Subcutaneous abdominal adipose tissue (tissue), 5 donors: ENCODE measurements at regions not wholly inside any gene's neighbourhood (a gene's known extent, or its start where the extent isn't known, plus 50 kb on each side); places are given as distances from the start of the nearest gene placed in this dataset.
"Not testable (repeated sequence)": the region's sequence is repeated elsewhere in the genome, so short reads cannot be mapped to it uniquely, and the experiment has no call there.

Experiments used
- H3K27ac ChIP-seq: one replicate; pipeline ENCODE4 v1.7.0; 2013; ENCODE audit warnings: low read depth, mild to moderate bottlenecking, inconsistent platforms, low read length, moderate library complexity
- H3K27me3 ChIP-seq, 5 donors: one replicate each; pipeline ENCODE4 v1.7.0; 2013; ENCODE audit warnings: low read length in 5 of 5, inconsistent platforms in 1 of 5; ENCODE audit not compliant: control insufficient read depth in 5 of 5, insufficient read depth in 4 of 5
- H3K36me3 ChIP-seq, 5 donors: one replicate each; pipeline ENCODE4 v1.7.0; 2013; ENCODE audit warnings: low read length in 5 of 5; ENCODE audit not compliant: control insufficient read depth in 5 of 5, insufficient read depth in 5 of 5
- H3K4me1 ChIP-seq, 5 donors: one replicate each; pipeline ENCODE4 v1.7.0; 2013; ENCODE audit warnings: low read length in 5 of 5, mild to moderate bottlenecking in 3 of 5, moderate library complexity in 1 of 5; ENCODE audit not compliant: control insufficient read depth in 5 of 5, insufficient read depth in 5 of 5
- H3K4me3 ChIP-seq, 5 donors: one replicate each; pipeline ENCODE4 v1.7.0; 2013; ENCODE audit warnings: low read length in 5 of 5, low read depth in 1 of 5
- H3K9ac ChIP-seq, 5 donors: one replicate each; pipeline ENCODE4 v1.7.0; 2013; ENCODE audit warnings: low read length in 5 of 5, mild to moderate bottlenecking in 4 of 5, moderate library complexity in 3 of 5
- H3K9me3 ChIP-seq, 5 donors: one replicate each; pipeline ENCODE4 v1.7.0; 2013; ENCODE audit warnings: low read length in 5 of 5; ENCODE audit not compliant: control insufficient read depth in 5 of 5
- donor health status: healthy.
- donor health status: healthy.
- donor health status: healthy.
- donor health status: healthy.
- donor health status: healthy.

DNA sequence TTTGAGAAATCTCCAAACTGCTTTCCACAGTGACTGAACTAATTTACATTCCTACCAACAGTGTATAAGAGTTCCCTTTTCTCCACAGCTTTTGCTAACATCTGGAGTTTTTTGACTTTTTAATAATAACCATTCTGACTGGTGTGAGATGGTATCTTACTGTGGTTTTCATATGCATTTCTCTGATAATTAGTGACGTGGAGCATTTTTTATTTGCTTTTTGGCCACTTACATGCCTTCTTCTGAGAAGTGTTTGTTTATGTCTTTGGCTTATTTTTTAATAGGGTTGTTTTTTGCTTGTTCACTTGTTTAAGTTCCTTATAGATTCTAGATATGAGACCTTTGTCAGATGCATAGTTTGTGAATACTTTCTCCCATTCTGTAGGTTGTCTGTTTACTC lies 108.5 kb upstream of the LIPC start:
- not testable (repeated sequence) for H3K27ac ChIP-seq, H3K9ac ChIP-seq, H3K4me3 ChIP-seq, H3K9me3 ChIP-seq, H3K27me3 ChIP-seq, H3K36me3 ChIP-seq, H3K4me1 ChIP-seq

DNA sequence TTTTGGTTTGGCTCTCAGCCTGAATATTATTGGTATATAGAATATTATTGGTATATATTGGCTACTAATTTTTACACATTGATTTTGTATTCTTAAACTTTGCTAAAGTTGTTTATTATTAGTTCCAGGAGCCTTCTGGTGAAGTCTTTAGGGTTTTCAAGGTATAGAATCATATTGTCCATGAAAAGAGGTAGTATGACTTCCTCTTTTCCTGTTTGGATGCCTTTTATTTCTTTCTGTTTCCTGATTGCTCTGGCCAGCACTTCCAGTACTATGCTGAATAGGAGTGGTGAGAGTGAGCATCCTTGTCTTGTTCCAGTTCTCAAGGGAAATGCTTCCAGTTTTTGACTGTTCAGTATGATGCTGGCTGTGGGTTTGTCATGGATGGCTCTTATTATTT lies 107.3 kb upstream of the LIPC start:
- Histone ChIP-seq H3K27ac (no peak overlapping the region), H3K4me3 (no peak overlapping the region), H3K27me3 (no peaks in the 10 kb centered on the region), H3K9ac (no peak overlapping the region), H3K36me3 (no peaks in the 10 kb centered on the region), H3K9me3 (peaks cover 0 to 7% (median 0%) of the 10 kb centered on the region in 5 donors), H3K4me1 (peaks cover 0 to 1% (median 0%) of the 10 kb centered on the region in 5 donors)

DNA sequence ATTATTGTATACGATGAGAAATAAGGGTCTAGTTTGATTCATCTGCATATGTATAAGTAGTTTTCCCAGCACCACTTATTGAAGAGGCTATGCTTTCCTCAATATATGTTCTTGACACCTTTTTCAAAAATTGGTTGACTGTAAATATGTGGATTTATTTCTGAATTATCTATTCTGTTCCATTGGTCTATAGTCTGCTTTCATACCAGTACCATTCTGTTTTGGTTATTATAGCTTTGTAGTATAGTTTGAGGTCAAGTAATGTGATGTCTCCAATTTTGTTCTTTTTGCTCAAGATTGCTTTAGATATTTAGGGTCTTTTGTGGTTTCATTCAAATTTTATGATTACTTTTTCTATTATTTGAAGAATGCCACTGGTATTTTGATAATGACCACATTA lies 103.8 kb upstream of the LIPC start:
- no peak overlapping the region for H3K27ac ChIP-seq
- H3K4me3 ChIP-seq: no peak overlapping the region
- H3K4me1 ChIP-seq: peaks cover 7 to 34% (median 32%) of the 10 kb centered on the region in 5 donors
- no peaks in the 10 kb centered on the region for H3K36me3 ChIP-seq
- no peak overlapping the region for H3K9ac ChIP-seq
- H3K9me3 ChIP-seq: peaks cover 0 to 4% (median 0%) of the 10 kb centered on the region in 5 donors
- H3K27me3 ChIP-seq: no peaks in the 10 kb centered on the region

DNA sequence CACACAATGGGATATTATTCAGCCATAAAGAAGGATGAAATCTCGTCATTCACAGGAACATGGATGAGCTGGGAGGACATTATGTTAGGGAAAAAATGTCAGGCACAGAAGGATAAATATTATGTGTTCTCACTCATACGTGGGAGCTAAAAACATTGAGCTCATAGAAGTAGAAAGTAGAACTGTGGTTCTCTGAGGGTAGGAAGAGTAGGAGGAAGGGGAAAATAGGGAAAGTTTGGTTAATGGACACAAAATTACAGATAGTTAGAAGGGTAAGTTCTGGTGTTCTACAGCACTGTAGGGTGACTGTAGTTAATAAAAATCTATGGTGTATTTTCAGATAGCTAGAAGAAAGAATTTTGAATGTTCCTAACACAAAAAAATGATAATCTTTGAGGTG lies 102.6 kb upstream of the LIPC start:
- Histone ChIP-seq H3K9me3 (peaks cover 0 to 4% (median 0%) of the 10 kb centered on the region in 5 donors), H3K27ac (no peak overlapping the region), H3K27me3 (no peaks in the 10 kb centered on the region), H3K4me3 (no peak overlapping the region), H3K36me3 (no peaks in the 10 kb centered on the region), H3K4me1 (peaks cover 7 to 41% (median 32%) of the 10 kb centered on the region in 5 donors), H3K9ac (no peak overlapping the region)

DNA sequence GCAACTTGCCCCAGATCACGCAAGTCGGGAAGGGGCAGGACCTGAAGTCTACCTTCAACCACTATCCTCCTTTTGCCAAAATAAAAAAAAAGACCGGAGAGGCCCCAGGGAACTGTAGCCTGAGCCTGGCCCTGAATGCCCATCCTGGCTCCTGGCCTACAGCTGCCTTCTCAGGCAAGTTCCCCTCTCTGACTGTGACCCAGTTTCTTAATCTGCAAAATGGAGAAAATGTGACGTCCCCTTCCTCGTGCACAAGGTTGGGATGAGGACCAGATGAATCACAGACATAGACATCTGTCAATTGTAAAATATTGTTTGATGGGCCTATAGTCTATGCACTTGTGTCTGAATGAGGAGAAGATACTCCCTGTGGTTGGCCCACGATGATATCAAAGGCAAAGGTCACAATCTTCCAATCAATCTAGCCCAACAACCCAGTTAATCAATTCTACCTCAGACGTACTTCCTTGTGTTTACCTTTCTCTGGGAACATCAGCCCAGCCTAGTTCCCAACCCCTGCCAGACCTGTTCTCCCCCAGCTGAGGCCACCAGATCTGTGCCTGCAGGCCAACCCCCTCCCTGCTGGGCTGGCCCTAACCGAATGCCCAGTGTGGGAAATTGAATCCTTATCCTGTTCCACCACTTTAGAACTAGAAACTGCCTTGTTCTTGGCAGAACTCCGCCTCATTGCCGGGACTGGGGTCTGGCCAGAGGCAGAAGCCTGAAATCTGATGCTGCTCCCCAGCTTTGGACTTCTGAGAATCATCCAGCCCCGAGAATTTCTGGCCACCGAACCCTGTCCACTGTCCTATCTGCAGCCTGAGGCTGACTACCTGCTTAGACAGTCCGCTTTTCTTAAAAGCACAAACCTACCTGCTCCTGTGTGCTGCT lies 101.8 kb upstream of the LIPC start:
- Histone ChIP-seq H3K9ac (no peak overlapping the region), H3K4me1 (peaks cover 7 to 41% (median 32%) of the 10 kb centered on the region in 5 donors), H3K27ac (no peak overlapping the region), H3K4me3 (no peak overlapping the region), H3K9me3 (peaks cover 0 to 9% (median 0%) of the 10 kb centered on the region in 5 donors), H3K36me3 (no peaks in the 10 kb centered on the region), H3K27me3 (no peaks in the 10 kb centered on the region)

DNA sequence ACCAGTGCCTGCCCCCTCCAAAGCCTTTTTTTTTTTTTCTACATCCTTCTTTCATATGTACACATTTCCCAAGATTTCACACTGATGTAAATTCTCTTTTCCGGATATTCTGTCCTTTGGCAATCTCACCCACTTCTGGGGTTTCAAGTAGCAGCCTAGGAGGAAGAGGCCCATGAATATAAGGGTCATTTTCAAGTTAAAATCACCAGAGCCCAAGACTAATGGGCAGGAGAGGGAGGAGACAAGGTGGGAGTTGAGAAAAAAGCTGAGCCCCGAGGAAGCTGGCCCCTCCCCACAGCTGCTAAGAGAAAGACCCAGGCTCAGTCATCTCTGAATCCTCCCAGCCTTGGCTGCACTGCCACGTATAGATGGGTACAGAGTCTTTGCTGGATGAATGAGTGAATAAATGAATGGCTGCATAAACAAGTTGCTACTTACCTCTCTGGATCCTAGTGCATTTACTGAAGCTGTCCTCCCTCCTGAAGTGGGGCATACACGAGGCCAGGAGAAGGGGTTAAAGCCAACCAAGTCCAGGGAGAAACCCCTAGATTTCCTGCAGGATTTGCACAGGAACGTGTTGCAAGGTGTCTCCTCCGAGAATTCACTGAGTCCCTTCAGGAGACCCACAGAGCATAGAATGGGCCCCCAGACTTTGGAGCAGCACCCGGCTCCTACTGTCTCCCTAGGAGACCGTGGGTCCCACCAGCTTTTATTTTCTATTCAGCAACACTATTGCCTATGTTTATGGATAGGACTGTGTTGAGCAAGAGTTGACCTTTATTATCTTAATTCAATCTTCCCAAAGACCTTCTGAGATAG lies 100.8 kb upstream of the LIPC start:
- Histone ChIP-seq H3K4me3 (no peak overlapping the region), H3K4me1 (peaks cover 7 to 41% (median 32%) of the 10 kb centered on the region in 5 donors), H3K9ac (peak overlapping the region in 1 of 5 donors; percentile 4), H3K27me3 (no peaks in the 10 kb centered on the region), H3K9me3 (peaks cover 0 to 10% (median 0%) of the 10 kb centered on the region in 5 donors), H3K36me3 (no peaks in the 10 kb centered on the region), H3K27ac (peak overlapping the region; percentile 50)

DNA sequence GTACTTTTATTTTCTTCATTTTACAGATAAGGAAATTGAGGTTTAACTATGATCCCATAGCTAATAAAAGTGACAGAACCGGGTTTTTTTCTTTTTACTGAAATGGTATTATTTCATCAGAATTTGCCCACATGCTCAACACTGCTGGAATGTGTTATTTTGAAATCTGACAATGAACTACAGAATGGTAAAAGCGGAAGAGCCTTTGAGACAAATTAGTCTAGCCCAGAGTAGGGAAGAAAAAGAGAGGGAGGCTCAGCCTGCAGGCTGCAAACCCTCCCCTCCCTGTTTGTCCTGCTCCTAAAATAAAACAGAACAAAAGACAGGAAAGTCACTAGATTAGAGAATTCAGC lies 100.3 kb upstream of the LIPC start:
- H3K27ac ChIP-seq: peak overlapping the region; percentile 50
- no peaks in the 10 kb centered on the region for H3K27me3 ChIP-seq
- no peaks in the 10 kb centered on the region for H3K36me3 ChIP-seq
- peaks cover 0 to 10% (median 0%) of the 10 kb centered on the region in 5 donors for H3K9me3 ChIP-seq
- H3K9ac ChIP-seq: peak overlapping the region in 2 of 5 donors; percentile 4 to 41
- H3K4me3 ChIP-seq: peak overlapping the region in 2 of 5 donors; percentile 4 to 23
- H3K4me1 ChIP-seq: peaks cover 7 to 41% (median 32%) of the 10 kb centered on the region in 5 donors

DNA sequence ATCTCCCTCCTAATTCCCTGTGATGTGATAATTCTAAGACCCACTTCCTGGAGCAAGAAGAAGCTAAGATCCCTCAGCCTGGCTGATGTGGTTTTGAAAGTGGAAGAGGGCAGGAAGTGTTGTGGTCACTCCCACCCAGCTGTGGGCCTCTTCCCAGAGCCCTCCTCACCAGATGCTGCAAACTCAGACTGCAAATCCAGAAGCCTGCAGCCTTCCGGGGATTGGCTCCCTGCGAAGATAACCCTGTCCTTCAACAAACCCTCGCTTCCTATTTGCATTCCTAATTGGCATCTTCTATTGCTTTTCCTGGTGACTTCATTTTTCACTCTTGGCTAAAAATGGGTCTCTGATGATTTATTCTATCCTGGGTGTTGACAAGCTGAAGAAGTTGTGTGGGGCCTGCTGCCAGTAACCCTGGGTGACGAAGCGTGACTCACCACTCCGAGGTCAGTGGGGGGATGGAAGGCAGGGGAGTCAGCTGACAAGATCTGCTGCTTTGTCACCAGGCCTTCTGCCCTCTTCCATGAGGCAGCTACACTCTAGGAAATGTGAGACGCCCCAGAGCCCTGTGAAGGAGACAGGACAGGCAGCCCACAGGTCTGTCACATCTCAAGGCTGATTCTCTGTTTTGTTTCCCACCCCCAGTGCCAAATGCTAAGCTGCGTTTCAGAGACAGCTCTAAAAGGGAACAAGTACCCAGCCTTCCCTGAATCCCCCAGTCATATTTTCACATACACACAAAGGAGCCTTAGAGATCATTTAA lies 99.7 kb upstream of the LIPC start:
- peaks cover 0 to 10% (median 0%) of the 10 kb centered on the region in 5 donors for H3K9me3 ChIP-seq
- H3K4me3 ChIP-seq: peak overlapping the region in 2 of 5 donors; percentile 4 to 23
- H3K27ac ChIP-seq: peak overlapping the region; percentile 66
- H3K36me3 ChIP-seq: no peaks in the 10 kb centered on the region
- peaks cover 7 to 41% (median 32%) of the 10 kb centered on the region in 5 donors for H3K4me1 ChIP-seq
- H3K9ac ChIP-seq: peak overlapping the region in 3 of 5 donors; percentile 34 to 51 (median 44)
- no peaks in the 10 kb centered on the region for H3K27me3 ChIP-seq

DNA sequence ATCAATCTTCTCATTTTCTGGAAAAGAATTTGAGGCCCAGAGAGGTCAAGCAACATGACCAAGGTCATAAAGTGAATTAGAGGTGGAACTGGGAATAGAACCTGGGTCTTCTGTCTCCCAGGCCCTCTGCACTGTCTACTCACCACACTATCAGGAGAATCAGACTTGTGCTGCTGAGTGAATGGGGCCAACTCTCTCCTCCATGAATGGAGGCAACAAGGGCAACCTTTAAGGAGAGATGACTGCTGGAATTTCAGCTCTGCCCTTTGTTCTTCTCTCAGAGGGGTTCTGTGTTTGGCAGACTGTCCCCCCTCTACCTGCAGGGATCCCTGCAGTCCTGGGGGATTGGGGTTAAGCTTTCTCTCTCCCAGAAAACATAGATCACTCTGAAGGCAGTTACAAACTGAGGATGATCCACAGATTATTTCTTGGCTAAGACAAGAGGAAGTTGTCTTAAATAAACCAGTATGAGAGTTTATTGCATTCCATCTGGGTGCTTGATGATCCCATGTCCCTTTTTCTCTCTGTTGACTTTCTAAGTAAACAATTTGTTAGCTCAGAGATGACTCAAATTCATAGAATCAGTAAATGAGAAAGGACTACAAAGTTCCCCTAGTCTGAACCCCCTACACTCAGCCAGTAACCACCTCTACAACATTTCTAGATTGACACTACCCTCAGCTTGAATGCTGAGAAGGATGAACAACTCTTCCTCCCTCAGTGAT lies 99.0 kb upstream of the LIPC start:
- Histone ChIP-seq H3K36me3 (no peaks in the 10 kb centered on the region), H3K27me3 (no peaks in the 10 kb centered on the region), H3K4me3 (no peak overlapping the region), H3K9me3 (peaks cover 0 to 9% (median 0%) of the 10 kb centered on the region in 5 donors), H3K9ac (peak overlapping the region in 3 of 5 donors; percentile 34 to 51 (median 44)), H3K27ac (peak overlapping the region; percentile 66), H3K4me1 (peaks cover 7 to 41% (median 32%) of the 10 kb centered on the region in 5 donors)
